Lung (tissue), 11 donors: ENCODE measurements at regions not wholly inside any gene's neighbourhood (a gene's known extent, or its start where the extent isn't known, plus 50 kb on each side); places are given as distances from the start of the nearest gene placed in this dataset.

Experiments
- ATAC-seq: fragments of 200-7000 bp; cut with Tn5 transposase; one replicate; pipeline ENCODE4 v1.9.1; 2020; ENCODE audit warnings: moderate number of reproducible peaks; ENCODE audit not compliant: insufficient read depth, low FRiP score
- DNase-seq, 3 donors: peaks; one replicate each; pipeline ENCODE4 v3.0.0-alpha.2; 2013 to 2017
- H3K27ac ChIP-seq, 2 donors: one replicate each; pipeline ENCODE4 v1.5.1; 2013; ENCODE audit warnings: mild to moderate bottlenecking in 2 of 2, moderate library complexity in 2 of 2, control low read depth in 1 of 2, inconsistent platforms in 1 of 2, low read depth in 1 of 2, low read length in 1 of 2
- H3K27me3 ChIP-seq, 3 donors: one replicate each; pipeline ENCODE4 v1.5.1; 2013; ENCODE audit warnings: low read length in 2 of 3; ENCODE audit not compliant: control insufficient read depth in 3 of 3, insufficient read depth in 3 of 3
- H3K36me3 ChIP-seq, 4 donors: one replicate each; pipeline ENCODE4 v1.5.1; 2013; ENCODE audit warnings: low read length in 4 of 4, mild to moderate bottlenecking in 1 of 4, moderate library complexity in 1 of 4; ENCODE audit not compliant: control insufficient read depth in 4 of 4, insufficient read depth in 4 of 4
- H3K4me1 ChIP-seq, 5 donors: one replicate each; pipeline ENCODE4 v1.5.1; 2013; ENCODE audit warnings: low read length in 5 of 5, mild to moderate bottlenecking in 2 of 5, moderate library complexity in 1 of 5; ENCODE audit not compliant: control insufficient read depth in 5 of 5, insufficient read depth in 5 of 5
- H3K4me3 ChIP-seq: one replicate; pipeline ENCODE4 v1.5.1; 2013; ENCODE audit warnings: mild to moderate bottlenecking, control low read depth, moderate library complexity
- H3K9ac ChIP-seq, 2 donors: one replicate each; pipeline ENCODE4 v1.5.1; 2013; ENCODE audit warnings: low read length in 2 of 2, control low read depth in 1 of 2; ENCODE audit not compliant: insufficient read depth in 1 of 2
- H3K9me3 ChIP-seq, 4 donors: one replicate each; pipeline ENCODE4 v1.5.1; 2013; ENCODE audit warnings: low read length in 3 of 4, mild to moderate bottlenecking in 1 of 4, moderate library complexity in 1 of 4; ENCODE audit not compliant: control insufficient read depth in 4 of 4, insufficient read depth in 3 of 4
- CTCF ChIP-seq: IDR thresholded peaks from 2 replicates; pipeline ENCODE4 v1.5.1; 2012; ENCODE audit warnings: mild to moderate bottlenecking; ENCODE audit errors: control extremely low read depth, extremely low read depth
- WGBS, 2 donors: extraction: QIAGEN DNeasy Blood & Tissue Kit; methylation state at CpG; one replicate each; pipeline ENCODE4 v1.1.7; 2013; 5-methylcytosine and 5-hydroxymethylcytosine counted together
- donor health status: control.
- donor health status: control.
- donor health status: Bipolar disorder and iron deficiency.
- donor health status: healthy.
- donor health status: DM: yes; HTN: yes; CAD: no.

- Histone ChIP-seq H3K9ac (no peak overlapping the region), H3K36me3 (no peaks in the 10 kb centered on the region), H3K4me1 (peaks cover 5 to 11% (median 8%) of the 10 kb centered on the region in 5 donors), H3K27ac (no peak overlapping the region), H3K9me3 (no peaks in the 10 kb centered on the region), H3K4me3 (no peak overlapping the region), H3K27me3 (no peaks in the 10 kb centered on the region)
- WGBS, 2 donors, result 91 to 92% methylated on average over 7 of the region's 7 CpGs
- no peak for TF ChIP-seq CTCF
- no peak for ATAC-seq
- DNase-seq, result no peak
Observed at GRCh38 chr5:124292322-124292855, 454.1 kb downstream of the ZNF608 start.

GRCh38 chr5:124289641-124290311, 456.7 kb downstream of the ZNF608 start:
- WGBS, 2 donors, result 57 to 77% methylated on average over 2 of the region's 2 CpGs

GRCh38 chr5:124289130-124289529, 457.3 kb downstream of the ZNF608 start:
- no peak for TF ChIP-seq CTCF
- Histone ChIP-seq H3K4me1 (peaks cover 5 to 14% (median 8%) of the 10 kb centered on the region in 5 donors), H3K36me3 (no peaks in the 10 kb centered on the region), H3K27me3 (no peaks in the 10 kb centered on the region), H3K9me3 (no peaks in the 10 kb centered on the region), H3K4me3 (no peak overlapping the region), H3K9ac (no peak overlapping the region), H3K27ac (no peak overlapping the region)
- 34 to 64% methylated on average over 4 of the region's 4 CpGs for WGBS, 2 donors
- peak; percentile 57 to 70 (median 58) for DNase-seq
- ATAC-seq, result peak; percentile 39

More at GRCh38 chr5:124289641-124290311, 456.7 kb downstream of the ZNF608 start:
- H3K36me3 ChIP-seq, result no peaks in the 10 kb centered on the region
- H3K27me3 ChIP-seq, result no peaks in the 10 kb centered on the region
- peak; percentile 61 to 79 (median 64) for DNase-seq
- no peak for TF ChIP-seq CTCF
- H3K4me1 ChIP-seq, result peaks cover 5 to 14% (median 8%) of the 10 kb centered on the region in 5 donors
- H3K9ac ChIP-seq, result no peak overlapping the region
- no peaks in the 10 kb centered on the region for H3K9me3 ChIP-seq
- peak overlapping the region in 1 of 2 donors; percentile 49 for H3K27ac ChIP-seq
- no peak for ATAC-seq
- H3K4me3 ChIP-seq, result no peak overlapping the region
